Osteoblast (primary cell): ENCODE measurements at regions not wholly inside any gene's neighbourhood (a gene's known extent, or its start where the extent isn't known, plus 50 kb on each side); places are given as distances from the start of the nearest gene placed in this dataset.
A peak's percentile ranks its signal among the peaks of the same experiment; 100 is the strongest.
"Not testable (repeated sequence)": the region's sequence is repeated elsewhere in the genome, so short reads cannot be mapped to it uniquely, and the experiment has no call there.

Source experiments
- DNase-seq: peaks from one replicate; pipeline ENCODE4 v3.0.0; 2011; ENCODE audit warnings: low spot score, mixed read lengths; ENCODE audit not compliant: insufficient read length; ENCODE audit errors: missing footprints
- H2AFZ ChIP-seq: 2 replicates; pipeline ENCODE4 v1.6.0; 2011; ENCODE audit warnings: mild to moderate bottlenecking, low read length
- H3K27ac ChIP-seq: 2 replicates; pipeline ENCODE4 v1.5.1; 2011; ENCODE audit warnings: mild to moderate bottlenecking, low read depth, low read length, moderate library complexity
- H3K27me3 ChIP-seq: 2 replicates; pipeline ENCODE4 v1.6.0; 2012; ENCODE audit warnings: mild to moderate bottlenecking, control low read depth, inconsistent platforms, low read length, moderate library complexity; ENCODE audit not compliant: insufficient read depth
- H3K36me3 ChIP-seq: 2 replicates; pipeline ENCODE4 v1.5.1; 2011; ENCODE audit warnings: mild to moderate bottlenecking, low read length, control low read depth, moderate library complexity; ENCODE audit not compliant: insufficient read depth
- H3K4me1 ChIP-seq: 2 replicates; pipeline ENCODE4 v1.5.1; 2011; ENCODE audit warnings: mild to moderate bottlenecking, low read length, control low read depth, moderate library complexity; ENCODE audit not compliant: insufficient read depth
- H3K4me2 ChIP-seq: 2 replicates; pipeline ENCODE4 v1.6.0; 2011; ENCODE audit warnings: mild to moderate bottlenecking, low read length; ENCODE audit not compliant: insufficient read depth
- H3K4me3 ChIP-seq: fragments of 200-600 bp; sonication (generic); 3 replicates; pipeline ENCODE4 v1.5.1; 2012; ENCODE audit warnings: mild to moderate bottlenecking, low read length, inconsistent platforms; ENCODE audit not compliant: insufficient read depth
- H3K79me2 ChIP-seq: 2 replicates; pipeline ENCODE4 v1.6.0; 2012; ENCODE audit warnings: mild to moderate bottlenecking, low read length, control low read depth, inconsistent platforms; ENCODE audit not compliant: insufficient read depth
- H3K9me3 ChIP-seq: 2 replicates; pipeline ENCODE4 v1.5.1; 2011; ENCODE audit warnings: low read depth, low read length, control low read depth
- H4K20me1 ChIP-seq: 2 replicates; pipeline ENCODE4 v1.6.0; 2012; ENCODE audit warnings: mild to moderate bottlenecking, low read length, control low read depth; ENCODE audit not compliant: insufficient read depth
- CTCF ChIP-seq: IDR thresholded peaks from 2 replicates; pipeline ENCODE4 v1.5.1; 2011; ENCODE audit warnings: mild to moderate bottlenecking, low read depth, low read length, moderate library complexity; ENCODE audit errors: extremely low read depth

- Histone ChIP-seq H3K9me3 (no peaks in the 10 kb centered on the region), H3K4me2 (peak overlapping the region; percentile 3), H3K27me3 (no peaks in the 10 kb centered on the region), H4K20me1 (no peaks in the 10 kb centered on the region), H3K36me3 (no peaks in the 10 kb centered on the region), H3K27ac (no peak overlapping the region), H3K4me3 (no peak overlapping the region), H3K4me1 (peaks cover 7% of the 10 kb centered on the region), H3K79me2 (no peaks in the 10 kb centered on the region), H2AFZ (no peak overlapping the region)
- no peak for TF ChIP-seq CTCF
- no peak for DNase-seq
These were observed 158.4 kb downstream of the DUSP10 start for GRCh38 chr1:221583465-221583864.

- not testable (repeated sequence) for H3K79me2 ChIP-seq, H3K36me3 ChIP-seq, DNase-seq, H3K4me2 ChIP-seq, H2AFZ ChIP-seq, H3K4me3 ChIP-seq, H3K9me3 ChIP-seq, H3K4me1 ChIP-seq, H3K27me3 ChIP-seq, H4K20me1 ChIP-seq, H3K27ac ChIP-seq
These were observed 154.9 kb downstream of the DUSP10 start for GRCh38 chr1:221587013-221587412.

- not testable (repeated sequence) for H3K79me2 ChIP-seq, H3K27ac ChIP-seq, DNase-seq, H3K4me3 ChIP-seq, H2AFZ ChIP-seq, H3K9me3 ChIP-seq, H3K27me3 ChIP-seq, H3K4me2 ChIP-seq, H3K36me3 ChIP-seq, H3K4me1 ChIP-seq, H4K20me1 ChIP-seq
These were observed 150.6 kb downstream of the DUSP10 start for GRCh38 chr1:221591250-221591649.

GRCh38 chr1:221594576-221594975, 147.3 kb downstream of the DUSP10 start:
- H2AFZ ChIP-seq: no peak overlapping the region

GRCh38 chr1:221598122-221598521, 143.8 kb downstream of the DUSP10 start:
- no peak overlapping the region for H3K27ac ChIP-seq
- no peak overlapping the region for H3K4me3 ChIP-seq
- no peak overlapping the region for H3K4me2 ChIP-seq
- H3K9me3 ChIP-seq: no peaks in the 10 kb centered on the region
- H3K79me2 ChIP-seq: no peaks in the 10 kb centered on the region
- H3K4me1 ChIP-seq: peaks cover 4% of the 10 kb centered on the region
- H4K20me1 ChIP-seq: no peaks in the 10 kb centered on the region
- DNase-seq: no peak
- no peak for TF ChIP-seq CTCF
- no peaks in the 10 kb centered on the region for H3K27me3 ChIP-seq
- no peaks in the 10 kb centered on the region for H3K36me3 ChIP-seq
- no peak overlapping the region for H2AFZ ChIP-seq

More at GRCh38 chr1:221594576-221594975, 147.3 kb downstream of the DUSP10 start:
- H3K4me2 ChIP-seq: no peak overlapping the region
- DNase-seq: no peak
- no peak for TF ChIP-seq CTCF
- no peaks in the 10 kb centered on the region for H3K79me2 ChIP-seq
- no peaks in the 10 kb centered on the region for H3K4me1 ChIP-seq
- H3K27ac ChIP-seq: no peak overlapping the region
- no peaks in the 10 kb centered on the region for H3K27me3 ChIP-seq
- H4K20me1 ChIP-seq: no peaks in the 10 kb centered on the region
- H3K9me3 ChIP-seq: no peaks in the 10 kb centered on the region
- H3K36me3 ChIP-seq: no peaks in the 10 kb centered on the region
- no peak overlapping the region for H3K4me3 ChIP-seq
